ENCODE measurements at regions not wholly inside any gene's neighbourhood (a gene's known extent, or its start where the extent isn't known, plus 50 kb on each side); places are given as distances from the start of the nearest gene placed in this dataset.

DNA sequence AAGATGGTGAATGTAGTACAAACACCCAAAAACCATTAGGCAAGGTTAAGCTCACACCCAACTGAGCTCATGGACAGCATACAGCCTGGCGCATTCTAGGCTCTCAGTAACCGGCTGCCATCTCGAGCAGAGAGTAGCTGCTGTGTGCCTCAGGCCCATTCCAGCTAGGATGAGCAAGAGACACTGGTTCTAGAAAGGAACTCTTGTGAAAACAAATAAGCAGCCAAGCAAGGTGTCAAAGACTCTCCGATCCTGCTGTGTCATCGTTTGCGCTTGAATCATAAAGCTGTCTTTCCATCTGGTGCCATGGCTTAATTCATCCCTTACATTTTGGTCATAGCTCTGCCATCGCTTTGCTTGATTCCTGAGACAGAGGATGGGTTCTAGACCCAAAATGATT lies 135.4 kb upstream of the MSX2 start:
- Histone ChIP-seq H3K4me1 (ENCODE audit: insufficient read depth) (no peaks in the 10 kb centered on the region), H3K27me3 (replicated peaks; ENCODE audit: insufficient read depth) (no peaks in the 10 kb centered on the region; the same call in 1 of the 2 replicates), H3K79me2 (ENCODE audit: insufficient read depth) (no peaks in the 10 kb centered on the region), H3K36me3 (ENCODE audit: low read depth) (no peaks in the 10 kb centered on the region), H3F3A (ENCODE audit: insufficient read depth) (no peaks in the 10 kb centered on the region), H3K27ac (no peak overlapping the region), H3K4me3 (no peak overlapping the region), H3K9ac (no peak overlapping the region), H3K9me2 (ENCODE audit: insufficient read depth) (no peaks in the 10 kb centered on the region), H4K20me1 (ENCODE audit: insufficient read depth) (no peaks in the 10 kb centered on the region), H2AFZ (no peak overlapping the region), H3K9me3 (ENCODE audit: low read depth) (no peaks in the 10 kb centered on the region), H3K4me2 (ENCODE audit: unreplicated experiment) (no peak overlapping the region)
- 40 to 43% methylated on average over 7 of the region's 7 CpGs for WGBS, 2 experiments (ENCODE audit: low coverage in 1 of 2, low lambda C conversion rate in 2 of 2, missing lambda C conversion rate in 2 of 2)
- peak; percentile 13 for DNase-seq
- TF ChIP-seq EZH2 (IDR thresholded peaks at IDR 0.05; ENCODE audit: insufficient read depth, poor library complexity, severe bottlenecking) (no peak), EZH2phosphoT487 (IDR thresholded peaks at IDR 0.05; ENCODE audit: insufficient read depth, low read depth) (no peak)
- in situ Hi-C loops (cut with MboI): no loop called here

DNA sequence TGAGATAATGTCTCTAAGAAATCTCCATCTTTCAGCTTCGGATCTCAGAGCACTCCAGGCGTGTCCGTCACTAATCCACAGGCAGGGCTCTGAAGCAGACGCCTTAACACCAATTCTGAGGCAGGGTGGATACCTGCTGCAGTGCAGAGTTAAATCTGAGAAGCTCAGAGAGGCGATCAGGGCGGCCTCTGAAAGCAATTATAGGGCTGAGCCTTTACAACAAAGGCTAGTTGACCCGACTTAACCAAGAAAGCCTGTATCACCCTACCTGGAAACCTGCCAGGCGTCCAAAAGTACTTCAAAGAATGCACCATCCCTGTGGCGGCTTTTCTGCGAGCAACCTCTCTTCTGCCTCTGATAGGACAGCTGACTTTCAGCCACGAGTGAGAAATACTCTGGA lies 134.8 kb upstream of the MSX2 start:
- Histone ChIP-seq H3K27ac (no peak overlapping the region), H3K4me1 (ENCODE audit: insufficient read depth) (no peaks in the 10 kb centered on the region), H3K79me2 (ENCODE audit: insufficient read depth) (no peaks in the 10 kb centered on the region), H3K9me2 (ENCODE audit: insufficient read depth) (no peaks in the 10 kb centered on the region), H2AFZ (no peak overlapping the region), H3K4me2 (ENCODE audit: unreplicated experiment) (no peak overlapping the region), H3K9me3 (ENCODE audit: low read depth) (no peaks in the 10 kb centered on the region), H3K4me3 (no peak overlapping the region), H3F3A (ENCODE audit: insufficient read depth) (no peaks in the 10 kb centered on the region), H3K27me3 (replicated peaks; ENCODE audit: insufficient read depth) (no peaks in the 10 kb centered on the region; the same call in 1 of the 2 replicates), H4K20me1 (ENCODE audit: insufficient read depth) (no peaks in the 10 kb centered on the region), H3K9ac (no peak overlapping the region), H3K36me3 (ENCODE audit: low read depth) (no peaks in the 10 kb centered on the region)
- DNase-seq: no peak
- 3 to 6% methylated on average over 11 of the region's 11 CpGs for WGBS, 2 experiments (ENCODE audit: low coverage in 1 of 2, low lambda C conversion rate in 2 of 2, missing lambda C conversion rate in 2 of 2)
- in situ Hi-C loops (cut with MboI): no loop called here
- no peak for TF ChIP-seq EZH2 (IDR thresholded peaks at IDR 0.05; ENCODE audit: insufficient read depth, poor library complexity, severe bottlenecking)
- TF ChIP-seq EZH2phosphoT487 (IDR thresholded peaks at IDR 0.05; ENCODE audit: insufficient read depth, low read depth): no peak

GRCh38 chr5:174590820-174591219 lies 133.6 kb upstream of the MSX2 start:
- in situ Hi-C loops (cut with MboI): no loop called here
- WGBS, 2 experiments (ENCODE audit: low coverage in 1 of 2, low lambda C conversion rate in 2 of 2, missing lambda C conversion rate in 2 of 2): 54 to 64% methylated on average over 3 of the region's 3 CpGs

GRCh38 chr5:174596429-174596828 lies 128.0 kb upstream of the MSX2 start:
- Histone ChIP-seq H3K79me2 (ENCODE audit: insufficient read depth) (no peaks in the 10 kb centered on the region), H3F3A (ENCODE audit: insufficient read depth) (no peaks in the 10 kb centered on the region), H3K4me1 (ENCODE audit: insufficient read depth) (peaks cover 5% of the 10 kb centered on the region; the same call in 1 of the 2 replicates), H3K27me3 (replicated peaks; ENCODE audit: insufficient read depth) (no peaks in the 10 kb centered on the region; the same call in 1 of the 2 replicates), H3K36me3 (ENCODE audit: low read depth) (no peaks in the 10 kb centered on the region), H4K20me1 (ENCODE audit: insufficient read depth) (no peaks in the 10 kb centered on the region), H3K9ac (no peak overlapping the region), H3K4me2 (ENCODE audit: unreplicated experiment) (no peak overlapping the region), H3K9me2 (ENCODE audit: insufficient read depth) (no peaks in the 10 kb centered on the region), H3K4me3 (no peak overlapping the region), H3K9me3 (ENCODE audit: low read depth) (no peaks in the 10 kb centered on the region), H3K27ac (no peak overlapping the region), H2AFZ (no peak overlapping the region)
- DNase-seq: peak; percentile 14
- no peak for TF ChIP-seq EZH2phosphoT487 (IDR thresholded peaks at IDR 0.05; ENCODE audit: insufficient read depth, low read depth)
- TF ChIP-seq EZH2 (IDR thresholded peaks at IDR 0.05; ENCODE audit: insufficient read depth, poor library complexity, severe bottlenecking): no peak
- in situ Hi-C loops (cut with MboI): no loop called here
- WGBS, 2 experiments (ENCODE audit: low coverage in 1 of 2, low lambda C conversion rate in 2 of 2, missing lambda C conversion rate in 2 of 2): 22 to 27% methylated on average over 1 of the region's 1 CpG

More at GRCh38 chr5:174590820-174591219, 133.6 kb upstream of the MSX2 start:
- no peaks in the 10 kb centered on the region for H3K36me3 ChIP-seq (ENCODE audit: low read depth)
- no peaks in the 10 kb centered on the region for H3K4me1 ChIP-seq (ENCODE audit: insufficient read depth)
- H3K27ac ChIP-seq: no peak overlapping the region
- H3K4me3 ChIP-seq: no peak overlapping the region
- no peaks in the 10 kb centered on the region for H4K20me1 ChIP-seq (ENCODE audit: insufficient read depth)
- H2AFZ ChIP-seq: no peak overlapping the region
- H3F3A ChIP-seq (ENCODE audit: insufficient read depth): no peaks in the 10 kb centered on the region
- TF ChIP-seq EZH2phosphoT487 (IDR thresholded peaks at IDR 0.05; ENCODE audit: insufficient read depth, low read depth): no peak
- TF ChIP-seq EZH2 (IDR thresholded peaks at IDR 0.05; ENCODE audit: insufficient read depth, poor library complexity, severe bottlenecking): no peak
- H3K79me2 ChIP-seq (ENCODE audit: insufficient read depth): no peaks in the 10 kb centered on the region
- H3K4me2 ChIP-seq (ENCODE audit: unreplicated experiment): no peak overlapping the region
- no peak overlapping the region for H3K9ac ChIP-seq
- H3K9me3 ChIP-seq (ENCODE audit: low read depth): no peaks in the 10 kb centered on the region
- H3K27me3 ChIP-seq (replicated peaks; ENCODE audit: insufficient read depth): no peaks in the 10 kb centered on the region; the same call in 1 of the 2 replicates
- no peaks in the 10 kb centered on the region for H3K9me2 ChIP-seq (ENCODE audit: insufficient read depth)
- DNase-seq: no peak

- no peak for TF ChIP-seq EZH2 (IDR thresholded peaks at IDR 0.05; ENCODE audit: insufficient read depth, poor library complexity, severe bottlenecking)
- TF ChIP-seq EZH2phosphoT487 (IDR thresholded peaks at IDR 0.05; ENCODE audit: insufficient read depth, low read depth): no peak
- 13 to 17% methylated on average over 6 of the region's 6 CpGs for WGBS, 2 experiments (ENCODE audit: low coverage in 1 of 2, low lambda C conversion rate in 2 of 2, missing lambda C conversion rate in 2 of 2)
Measured at GRCh38 chr5:174599992-174600391, 124.4 kb upstream of the MSX2 start.

More at GRCh38 chr5:174599992-174600391, 124.4 kb upstream of the MSX2 start:
- no peaks in the 10 kb centered on the region for H3K36me3 ChIP-seq (ENCODE audit: low read depth)
- H3K9me2 ChIP-seq (ENCODE audit: insufficient read depth): no peaks in the 10 kb centered on the region
- H3K4me3 ChIP-seq: no peak overlapping the region
- no peaks in the 10 kb centered on the region for H3K27me3 ChIP-seq (replicated peaks; ENCODE audit: insufficient read depth)
- H3K4me2 ChIP-seq (ENCODE audit: unreplicated experiment): no peak overlapping the region
- no peak overlapping the region for H3K27ac ChIP-seq
- H3K79me2 ChIP-seq (ENCODE audit: insufficient read depth): no peaks in the 10 kb centered on the region
- no peak for DNase-seq
- no peaks in the 10 kb centered on the region for H3K9me3 ChIP-seq (ENCODE audit: low read depth)
- no peak overlapping the region for H2AFZ ChIP-seq
- H3K9ac ChIP-seq: no peak overlapping the region
- in situ Hi-C loops (cut with MboI): no loop called here
- H3F3A ChIP-seq (ENCODE audit: insufficient read depth): no peaks in the 10 kb centered on the region
- H3K4me1 ChIP-seq (ENCODE audit: insufficient read depth): peaks cover 5% of the 10 kb centered on the region; the same call in 1 of the 2 replicates
- H4K20me1 ChIP-seq (ENCODE audit: insufficient read depth): no peaks in the 10 kb centered on the region
